ENCODE measurements at regions not wholly inside any gene's neighbourhood (a gene's known extent, or its start where the extent isn't known, plus 50 kb on each side); places are given as distances from the start of the nearest gene placed in this dataset.
"Not testable (repeated sequence)": the region's sequence is repeated elsewhere in the genome, so short reads cannot be mapped to it uniquely, and the experiment has no call there.

DNA sequence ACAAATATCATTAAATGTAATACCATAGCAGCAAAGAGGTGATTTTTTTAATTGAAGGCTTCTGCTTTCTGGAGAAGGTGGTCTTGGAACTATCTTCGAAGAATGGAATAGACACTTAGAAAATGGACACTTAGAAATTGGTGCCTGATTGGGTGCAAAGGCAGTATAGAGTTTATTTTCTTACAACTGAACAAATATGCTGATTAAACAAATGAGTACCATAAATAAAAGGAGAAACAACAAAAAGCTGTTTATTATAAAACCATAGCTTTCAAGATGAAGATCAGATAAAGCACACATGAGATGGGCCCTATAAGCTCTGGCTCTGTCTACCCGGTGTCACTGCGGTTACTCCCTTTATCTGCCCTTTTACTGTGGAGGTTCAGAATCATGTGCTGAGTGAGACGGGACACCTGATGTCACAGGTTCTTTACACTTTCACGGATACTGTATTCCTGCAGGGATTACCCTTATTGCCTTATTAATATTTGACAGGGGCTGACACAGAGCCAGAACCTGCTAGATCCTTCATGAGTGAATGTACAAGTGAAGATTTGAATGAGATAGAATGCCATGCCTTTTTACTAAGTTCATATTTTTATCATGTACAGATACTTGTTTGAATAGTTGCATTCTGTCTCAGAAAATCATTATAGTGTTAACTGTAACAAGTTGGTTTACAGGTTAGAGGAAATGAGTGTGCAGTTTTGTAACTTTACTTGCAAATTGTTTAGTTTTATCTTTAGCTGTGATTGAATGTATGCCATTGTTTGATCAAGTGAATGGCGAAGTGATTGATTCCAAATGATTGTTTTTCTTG, 477.5 kb upstream of the RGS6 start:
- H3K9me3 Mint-ChIP-seq: peaks cover 7% of the 10 kb centered on the region; the same call in 1 of the 2 replicates
- peaks cover 17% of the 10 kb centered on the region for H3K36me3 Mint-ChIP-seq (ENCODE audit: low read depth)
- DNase-seq: no peak
- TF ChIP-seq, protein P1, sequence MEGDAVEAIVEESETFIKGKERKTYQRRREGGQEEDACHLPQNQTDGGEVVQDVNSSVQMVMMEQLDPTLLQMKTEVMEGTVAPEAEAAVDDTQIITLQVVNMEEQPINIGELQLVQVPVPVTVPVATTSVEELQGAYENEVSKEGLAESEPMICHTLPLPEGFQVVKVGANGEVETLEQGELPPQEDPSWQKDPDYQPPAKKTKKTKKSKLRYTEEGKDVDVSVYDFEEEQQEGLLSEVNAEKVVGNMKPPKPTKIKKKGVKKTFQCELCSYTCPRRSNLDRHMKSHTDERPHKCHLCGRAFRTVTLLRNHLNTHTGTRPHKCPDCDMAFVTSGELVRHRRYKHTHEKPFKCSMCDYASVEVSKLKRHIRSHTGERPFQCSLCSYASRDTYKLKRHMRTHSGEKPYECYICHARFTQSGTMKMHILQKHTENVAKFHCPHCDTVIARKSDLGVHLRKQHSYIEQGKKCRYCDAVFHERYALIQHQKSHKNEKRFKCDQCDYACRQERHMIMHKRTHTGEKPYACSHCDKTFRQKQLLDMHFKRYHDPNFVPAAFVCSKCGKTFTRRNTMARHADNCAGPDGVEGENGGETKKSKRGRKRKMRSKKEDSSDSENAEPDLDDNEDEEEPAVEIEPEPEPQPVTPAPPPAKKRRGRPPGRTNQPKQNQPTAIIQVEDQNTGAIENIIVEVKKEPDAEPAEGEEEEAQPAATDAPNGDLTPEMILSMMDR (IDR thresholded peaks at IDR 0.05): no peak
- H3K27me3 Mint-ChIP-seq (ENCODE audit: insufficient read depth): no peaks in the 10 kb centered on the region; the same call in 1 of the 2 replicates
- H3K4me1 Mint-ChIP-seq (ENCODE audit: low read depth): peaks cover 72% of the 10 kb centered on the region
- peak overlapping the region; percentile 3 for H3K27ac Mint-ChIP-seq
- H3K4me3 Mint-ChIP-seq: no peak overlapping the region

GRCh38 chr14:71460091-71460490, 472.1 kb upstream of the RGS6 start:
- Mint-ChIP-seq H3K27ac (no peak overlapping the region), H3K9me3 (peaks cover 14% of the 10 kb centered on the region), H3K36me3 (ENCODE audit: low read depth) (peaks cover 61% of the 10 kb centered on the region), H3K4me3 (no peak overlapping the region), H3K27me3 (ENCODE audit: insufficient read depth) (no peaks in the 10 kb centered on the region; the same call in 1 of the 2 replicates), H3K4me1 (ENCODE audit: low read depth) (peaks cover 32% of the 10 kb centered on the region)
- DNase-seq: no peak
- TF ChIP-seq, protein P1 (IDR thresholded peaks at IDR 0.05): no peak

GRCh38 chr14:71461617-71462016, 470.6 kb upstream of the RGS6 start:
- peaks cover 17% of the 10 kb centered on the region for H3K9me3 Mint-ChIP-seq
- not testable (repeated sequence) for H3K4me3 Mint-ChIP-seq; DNase-seq; H3K27me3 Mint-ChIP-seq (ENCODE audit: insufficient read depth); H3K27ac Mint-ChIP-seq
- peaks cover 37% of the 10 kb centered on the region for H3K4me1 Mint-ChIP-seq (ENCODE audit: low read depth)
- H3K36me3 Mint-ChIP-seq (ENCODE audit: low read depth): peaks cover 65% of the 10 kb centered on the region

DNA sequence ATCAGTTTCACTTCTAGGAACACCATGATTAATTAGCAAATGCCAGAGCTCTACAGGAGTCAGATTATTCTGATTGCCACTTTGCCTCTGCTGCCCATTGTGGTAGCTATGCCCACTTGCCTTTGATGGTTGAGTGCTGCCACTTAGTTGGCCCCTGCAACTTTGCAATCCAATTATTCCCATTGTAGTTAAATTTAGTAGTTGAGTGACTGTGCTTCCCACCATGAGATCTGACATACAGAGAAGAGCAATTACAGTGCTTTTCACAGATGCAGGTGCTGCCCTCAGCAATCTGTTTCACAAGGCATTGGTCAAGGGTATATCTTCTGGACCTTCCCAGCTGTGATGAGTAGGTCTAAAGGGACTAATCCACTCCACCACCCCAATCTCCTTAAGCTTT, 468.4 kb upstream of the RGS6 start:
- H3K27ac Mint-ChIP-seq: no peak overlapping the region; the same call in 1 of the 2 replicates
- H3K4me3 Mint-ChIP-seq: peak overlapping the region; percentile 3; the same call in 1 of the 2 replicates
- no peaks in the 10 kb centered on the region; the same call in 1 of the 2 replicates for H3K27me3 Mint-ChIP-seq (ENCODE audit: insufficient read depth)
- H3K36me3 Mint-ChIP-seq (ENCODE audit: low read depth): peaks cover 71% of the 10 kb centered on the region
- H3K4me1 Mint-ChIP-seq (ENCODE audit: low read depth): peaks cover 49% of the 10 kb centered on the region
- DNase-seq: no peak
- TF ChIP-seq, protein P1 (IDR thresholded peaks at IDR 0.05): no peak
- H3K9me3 Mint-ChIP-seq: peaks cover 17% of the 10 kb centered on the region

- H3K27ac Mint-ChIP-seq: 0 out of 2 replicates have a peak overlapping the region, but pooled peaks have one; percentile 80
- H3K27me3 Mint-ChIP-seq (ENCODE audit: insufficient read depth): no peaks in the 10 kb centered on the region; the same call in 1 of the 2 replicates
- H3K36me3 Mint-ChIP-seq (ENCODE audit: low read depth): peaks cover 69% of the 10 kb centered on the region
- peaks cover 17% of the 10 kb centered on the region for H3K9me3 Mint-ChIP-seq
- DNase-seq: no peak
- TF ChIP-seq, protein P1 (IDR thresholded peaks at IDR 0.05): no peak
- no peak overlapping the region for H3K4me3 Mint-ChIP-seq
- H3K4me1 Mint-ChIP-seq (ENCODE audit: low read depth): peaks cover 59% of the 10 kb centered on the region
Observed at GRCh38 chr14:71464840-71465239, 467.4 kb upstream of the RGS6 start.

- H3K4me1 Mint-ChIP-seq (ENCODE audit: low read depth): peaks cover 64% of the 10 kb centered on the region
Observed at GRCh38 chr14:71465316-71465715, 466.9 kb upstream of the RGS6 start.

More at GRCh38 chr14:71465316-71465715, 466.9 kb upstream of the RGS6 start:
- Mint-ChIP-seq H3K36me3 (ENCODE audit: low read depth) (peaks cover 64% of the 10 kb centered on the region), H3K27ac (peak overlapping the region; percentile 80), H3K27me3 (ENCODE audit: insufficient read depth) (no peaks in the 10 kb centered on the region; the same call in 1 of the 2 replicates), H3K4me3 (no peak overlapping the region; the same call in 1 of the 2 replicates), H3K9me3 (peaks cover 17% of the 10 kb centered on the region)
- TF ChIP-seq, protein P1 (IDR thresholded peaks at IDR 0.05): no peak
- peak; percentile 35 for DNase-seq
